ENCODE measurements at regions not wholly inside any gene's neighbourhood (a gene's known extent, or its start where the extent isn't known, plus 50 kb on each side); places are given as distances from the start of the nearest gene placed in this dataset.

- ATAC-seq (no peak), DNase-seq (ENCODE audit: low read depth, low spot score) (no peak)
- TF ChIP-seq ELF1 (IDR thresholded peaks at IDR 0.05; ENCODE audit: borderline replicate concordance, low read depth) = no peak
- no peak for TF ChIP-seq FOSL1 (IDR thresholded peaks at IDR 0.05; ENCODE audit: low read depth)
- TF ChIP-seq YY1 (IDR thresholded peaks at IDR 0.05; ENCODE audit: extremely low read depth, insufficient replicate concordance, low read depth, low read length) = no peak
- no peak for TF ChIP-seq EZH2 (IDR thresholded peaks at IDR 0.05)
- TF ChIP-seq CEBPB (IDR thresholded peaks at IDR 0.05; ENCODE audit: low read depth) = no peak
- H4K20me1 ChIP-seq (ENCODE audit: insufficient read depth) = no peaks in the 10 kb centered on the region
- H3K9ac ChIP-seq (ENCODE audit: low read length) = no peak overlapping the region
- H3K4me1 ChIP-seq (ENCODE audit: control insufficient read depth in 1 of 2, insufficient read depth in 2 of 2, low read length in 2 of 2) = peaks cover 0 to 3% of the 10 kb centered on the region in 2 experiments; a peak in 1 of 4 replicates
- no peaks in the 10 kb centered on the region for H3K27me3 ChIP-seq (ENCODE audit: insufficient read depth, low read length)
- CTCF ChIA-PET = interaction anchor here (0.6 kb wide), 1 partner anchor 27 kb away, joined by 3 read pairs; no protein-coding TSS in a partner anchor
- no peaks in the 10 kb centered on the region for H3K36me3 ChIP-seq (ENCODE audit: control insufficient read depth in 1 of 2, insufficient read depth in 2 of 2, low read length in 2 of 2)
- H3K9me3 ChIP-seq (ENCODE audit: control insufficient read depth in 1 of 2, insufficient read depth in 1 of 2, low read depth in 1 of 2, low read length in 2 of 2) = no peaks in the 10 kb centered on the region
- H3K27ac ChIP-seq (ENCODE audit: low read depth, low read length) = no peak overlapping the region
- no TSS peak for BruUV-seq (replicated peaks)
- no peaks in the 10 kb centered on the region for H3K79me2 ChIP-seq (ENCODE audit: insufficient read depth, low read length)
- RAD21 ChIA-PET (ENCODE audit: low non-redundant PET in 1 of 2, low total read pairs in 2 of 2, uncharacterized antibody in 2 of 2, unreplicated experiment in 2 of 2) = no interaction called here
- H3K4me2 ChIP-seq (ENCODE audit: low read length) = no peak overlapping the region
- intact Hi-C loops (cut with micrococcal nuclease) = no loop called here
- no peaks in the 10 kb centered on the region for H3K9me2 ChIP-seq (ENCODE audit: insufficient read depth)
- H2AFZ ChIP-seq (ENCODE audit: low read depth, low read length, poor library complexity, severe bottlenecking) = no peak overlapping the region
- POLR2A ChIA-PET = no interaction called here
- H3K4me3 ChIP-seq (replicated peaks in 1 of 2; ENCODE audit: low read depth in 1 of 2, low read length in 2 of 2) = no peak overlapping the region
Observed at GRCh38 chr4:4734425-4734824, 125.0 kb upstream of the MSX1 start.

GRCh38 chr4:4733663-4734062 is 125.8 kb upstream of the MSX1 start:
- no peaks in the 10 kb centered on the region for H3K27me3 ChIP-seq (ENCODE audit: insufficient read depth, low read length)
- no peaks in the 10 kb centered on the region for H3K79me2 ChIP-seq (ENCODE audit: insufficient read depth, low read length)
- CTCF ChIA-PET = no interaction called here
- no peak overlapping the region for H3K9ac ChIP-seq (ENCODE audit: low read length)
- intact Hi-C loops (cut with micrococcal nuclease) = no loop called here
- no peak overlapping the region for H3K27ac ChIP-seq (ENCODE audit: low read depth, low read length)
- ATAC-seq (no peak), DNase-seq (ENCODE audit: low read depth, low spot score) (no peak)
- H3K4me1 ChIP-seq (ENCODE audit: control insufficient read depth in 1 of 2, insufficient read depth in 2 of 2, low read length in 2 of 2) = peaks cover 0 to 3% of the 10 kb centered on the region in 2 experiments; a peak in 1 of 4 replicates
- H3K36me3 ChIP-seq (ENCODE audit: control insufficient read depth in 1 of 2, insufficient read depth in 2 of 2, low read length in 2 of 2) = no peaks in the 10 kb centered on the region
- H3K9me3 ChIP-seq (ENCODE audit: control insufficient read depth in 1 of 2, insufficient read depth in 1 of 2, low read depth in 1 of 2, low read length in 2 of 2) = no peaks in the 10 kb centered on the region
- no peak overlapping the region for H3K4me3 ChIP-seq (replicated peaks in 1 of 2; ENCODE audit: low read depth in 1 of 2, low read length in 2 of 2)
- no peaks in the 10 kb centered on the region for H3K9me2 ChIP-seq (ENCODE audit: insufficient read depth)
- POLR2A ChIA-PET = no interaction called here
- H2AFZ ChIP-seq (ENCODE audit: low read depth, low read length, poor library complexity, severe bottlenecking) = no peak overlapping the region
- H3K4me2 ChIP-seq (ENCODE audit: low read length) = no peak overlapping the region
- no peaks in the 10 kb centered on the region for H4K20me1 ChIP-seq (ENCODE audit: insufficient read depth)
- RAD21 ChIA-PET (ENCODE audit: low non-redundant PET in 1 of 2, low total read pairs in 2 of 2, uncharacterized antibody in 2 of 2, unreplicated experiment in 2 of 2) = no interaction called here
- BruUV-seq (replicated peaks) = no TSS peak
- TF ChIP-seq ZBTB33 (IDR thresholded peaks at IDR 0.05; ENCODE audit: extremely low read depth, insufficient replicate concordance, low read length) = no peak
- no peak for TF ChIP-seq MAX (IDR thresholded peaks at IDR 0.05)
- TF ChIP-seq EGR1 (IDR thresholded peaks at IDR 0.05; ENCODE audit: low read depth) = no peak
- TF ChIP-seq POLR2A (IDR thresholded peaks at IDR 0.05; ENCODE audit: borderline replicate concordance, extremely low read depth, insufficient read depth, insufficient read length) = no peak
- TF ChIP-seq SP1 (IDR thresholded peaks at IDR 0.05; ENCODE audit: low read depth) = no peak
- no peak for TF ChIP-seq CEBPB (IDR thresholded peaks at IDR 0.05; ENCODE audit: low read depth)
- TF ChIP-seq REST (IDR thresholded peaks at IDR 0.05; ENCODE audit: low read depth) = no peak
- TF ChIP-seq ZNF274 (IDR thresholded peaks at IDR 0.05; ENCODE audit: low read depth, low read length) = no peak
- no peak for TF ChIP-seq CTCF (IDR thresholded peaks at IDR 0.05 in 2 of 3, conservative IDR thresholded peaks at IDR 0.05 in 1 of 3; ENCODE audit: borderline replicate concordance in 1 of 3, insufficient read depth in 1 of 3, low read depth in 2 of 3, low read length in 2 of 3)
- TF ChIP-seq CBX3 (IDR thresholded peaks at IDR 0.05; ENCODE audit: low read depth) = no peak
